A673 (cell line): ENCODE measurements at regions not wholly inside any gene's neighbourhood (a gene's known extent, or its start where the extent isn't known, plus 50 kb on each side); places are given as distances from the start of the nearest gene placed in this dataset.

Experiments used
- BruUV-seq: library from RNA; stranded (reverse); fragments of 400-500 nt; replicated peaks from 2 replicates; lab custom pipeline; 2021; lab: Mats Ljungman, UMichigan
- CTCF ChIA-PET: fragments of 300-600 bp; sonication (Branson Sonifier 250); formaldehyde crosslinking; loops from one replicate; lab custom pipeline; 2022; ENCODE audit warnings: antibody characterized with exemption; lab: Charles Lee
- POLR2A ChIA-PET: fragments of 300-600 bp; sonication (Branson Sonifier 250); formaldehyde crosslinking; loops from one replicate; lab custom pipeline; 2022; ENCODE audit warnings: antibody characterized with exemption; ENCODE audit not compliant: low non-redundant PET; lab: Charles Lee
- DNase-seq: peaks from one replicate; pipeline ENCODE4 v3.0.0-alpha.2; 2015; ENCODE audit warnings: low spot score
- H3K27ac ChIP-seq: fragments of 200-600 bp; sonication (generic); 2 replicates; pipeline ENCODE4 v1.5.1; 2016; ENCODE audit warnings: mixed run types, low read depth, mild to moderate bottlenecking, mixed read lengths, antibody characterized with exemption, low read length; ENCODE audit not compliant: poor library complexity, severe bottlenecking
- H3K27me3 ChIP-seq: fragments of 200-600 bp; sonication (generic); replicated peaks from 2 replicates; pipeline ENCODE4 v1.6.1; 2017; ENCODE audit warnings: mixed run types, low read depth, mild to moderate bottlenecking, mixed read lengths, antibody characterized with exemption, low read length; ENCODE audit not compliant: insufficient read depth, poor library complexity
- H3K36me3 ChIP-seq: fragments of 200-600 bp; sonication (generic); 2 replicates; pipeline ENCODE4 v1.6.1; 2016; ENCODE audit warnings: mixed run types, mild to moderate bottlenecking, mixed read lengths, antibody characterized with exemption, low read length; ENCODE audit not compliant: insufficient read depth, poor library complexity, severe bottlenecking
- H3K4me1 ChIP-seq: fragments of 200-600 bp; sonication (generic); 2 replicates; pipeline ENCODE4 v1.6.1; 2017; ENCODE audit warnings: mixed run types, mild to moderate bottlenecking, mixed read lengths, antibody characterized with exemption, low read length; ENCODE audit not compliant: insufficient read depth, poor library complexity, severe bottlenecking
- H3K4me3 ChIP-seq: fragments of 200-600 bp; sonication (generic); 2 replicates; pipeline ENCODE4 v1.5.1; 2016; ENCODE audit warnings: low read depth, mixed run types, mild to moderate bottlenecking, mixed read lengths, low read length; ENCODE audit not compliant: poor library complexity, severe bottlenecking
- H3K9me3 ChIP-seq: fragments of 200-600 bp; sonication (generic); 2 replicates; pipeline ENCODE4 v1.6.1; 2016; ENCODE audit warnings: mixed run types, low read depth, mild to moderate bottlenecking, mixed read lengths, antibody characterized with exemption, low read length; ENCODE audit not compliant: poor library complexity, severe bottlenecking
- EZH2 ChIP-seq: fragments of 200-600 bp; sonication (generic); IDR thresholded peaks from 2 replicates; pipeline ENCODE4 v1.6.1; 2017; ENCODE audit warnings: borderline replicate concordance, low read depth, mild to moderate bottlenecking, mixed read lengths, antibody characterized with exemption, low read length; ENCODE audit not compliant: poor library complexity, severe bottlenecking
- intact Hi-C: fragments of 100-400 bp; cut with micrococcal nuclease; formaldehyde crosslinking; loops from one replicate; pipeline ENCODE4 v1.10.0; 2022; ENCODE audit not compliant: unreplicated experiment
- TF ChIP-seq, protein P1 (sequence below): fragments of 300-800, 200-600 bp; sonication (generic); conservative IDR thresholded peaks from 2 replicates; pipeline ENCODE4 v1.5.1; 2017; ENCODE audit warnings: low read depth, mild to moderate bottlenecking, antibody characterized with exemption, low read length, moderate library complexity, mixed read lengths

DNA sequence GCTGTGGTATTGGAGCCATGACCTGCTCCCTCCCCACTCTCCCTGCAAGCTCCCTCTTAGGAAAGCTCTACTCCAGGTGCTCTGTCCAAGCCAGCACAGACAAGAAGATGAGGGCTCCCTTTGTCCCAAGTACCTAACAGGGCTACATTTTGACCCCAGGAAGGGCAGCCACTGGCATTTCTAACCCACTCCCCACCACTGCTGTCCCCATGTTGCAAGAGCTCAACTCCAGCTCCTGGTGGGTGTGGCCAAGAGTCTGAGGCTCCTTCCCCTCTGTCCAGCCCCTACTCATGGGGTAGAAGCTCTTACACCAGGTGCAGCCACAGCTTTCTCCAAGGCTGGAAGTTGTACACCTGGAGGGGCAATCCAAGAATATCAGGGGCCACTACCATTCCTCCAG is 127.0 kb upstream of the NPAS2 start:
- POLR2A ChIA-PET = no interaction called here
- Histone ChIP-seq H3K27ac (no peak overlapping the region), H3K4me1 (no peaks in the 10 kb centered on the region), H3K27me3 (no peaks in the 10 kb centered on the region), H3K36me3 (no peaks in the 10 kb centered on the region), H3K4me3 (no peak overlapping the region), H3K9me3 (peaks cover 5% of the 10 kb centered on the region)
- BruUV-seq = no TSS peak
- no peak for DNase-seq
- intact Hi-C loops = no loop called here
- CTCF ChIA-PET = no interaction called here
- no peak for TF ChIP-seq EZH2
- TF ChIP-seq, protein P1, sequence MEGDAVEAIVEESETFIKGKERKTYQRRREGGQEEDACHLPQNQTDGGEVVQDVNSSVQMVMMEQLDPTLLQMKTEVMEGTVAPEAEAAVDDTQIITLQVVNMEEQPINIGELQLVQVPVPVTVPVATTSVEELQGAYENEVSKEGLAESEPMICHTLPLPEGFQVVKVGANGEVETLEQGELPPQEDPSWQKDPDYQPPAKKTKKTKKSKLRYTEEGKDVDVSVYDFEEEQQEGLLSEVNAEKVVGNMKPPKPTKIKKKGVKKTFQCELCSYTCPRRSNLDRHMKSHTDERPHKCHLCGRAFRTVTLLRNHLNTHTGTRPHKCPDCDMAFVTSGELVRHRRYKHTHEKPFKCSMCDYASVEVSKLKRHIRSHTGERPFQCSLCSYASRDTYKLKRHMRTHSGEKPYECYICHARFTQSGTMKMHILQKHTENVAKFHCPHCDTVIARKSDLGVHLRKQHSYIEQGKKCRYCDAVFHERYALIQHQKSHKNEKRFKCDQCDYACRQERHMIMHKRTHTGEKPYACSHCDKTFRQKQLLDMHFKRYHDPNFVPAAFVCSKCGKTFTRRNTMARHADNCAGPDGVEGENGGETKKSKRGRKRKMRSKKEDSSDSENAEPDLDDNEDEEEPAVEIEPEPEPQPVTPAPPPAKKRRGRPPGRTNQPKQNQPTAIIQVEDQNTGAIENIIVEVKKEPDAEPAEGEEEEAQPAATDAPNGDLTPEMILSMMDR = no peak

DNA sequence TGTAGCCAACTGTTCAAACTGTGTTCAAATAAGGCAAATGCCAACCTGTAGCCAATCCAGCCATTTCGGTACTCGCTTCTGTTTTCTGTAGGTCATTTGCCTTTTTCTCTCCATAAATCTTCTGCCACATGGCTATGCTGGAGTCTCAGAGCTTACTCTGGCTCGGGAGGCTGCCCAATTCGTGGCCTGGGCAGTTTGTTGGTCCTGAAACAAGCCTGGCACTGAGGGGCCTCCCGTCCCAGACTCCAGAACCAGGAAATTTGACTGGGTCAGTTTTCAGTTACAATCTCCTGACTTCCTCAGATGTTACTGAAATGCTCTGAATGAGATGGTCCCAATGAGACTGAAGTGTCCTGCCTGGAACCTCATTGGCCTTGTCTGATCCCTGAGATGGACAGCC is 120.8 kb upstream of the NPAS2 start:
- ChIA-PET POLR2A (no interaction called here), CTCF (no interaction called here)

DNA sequence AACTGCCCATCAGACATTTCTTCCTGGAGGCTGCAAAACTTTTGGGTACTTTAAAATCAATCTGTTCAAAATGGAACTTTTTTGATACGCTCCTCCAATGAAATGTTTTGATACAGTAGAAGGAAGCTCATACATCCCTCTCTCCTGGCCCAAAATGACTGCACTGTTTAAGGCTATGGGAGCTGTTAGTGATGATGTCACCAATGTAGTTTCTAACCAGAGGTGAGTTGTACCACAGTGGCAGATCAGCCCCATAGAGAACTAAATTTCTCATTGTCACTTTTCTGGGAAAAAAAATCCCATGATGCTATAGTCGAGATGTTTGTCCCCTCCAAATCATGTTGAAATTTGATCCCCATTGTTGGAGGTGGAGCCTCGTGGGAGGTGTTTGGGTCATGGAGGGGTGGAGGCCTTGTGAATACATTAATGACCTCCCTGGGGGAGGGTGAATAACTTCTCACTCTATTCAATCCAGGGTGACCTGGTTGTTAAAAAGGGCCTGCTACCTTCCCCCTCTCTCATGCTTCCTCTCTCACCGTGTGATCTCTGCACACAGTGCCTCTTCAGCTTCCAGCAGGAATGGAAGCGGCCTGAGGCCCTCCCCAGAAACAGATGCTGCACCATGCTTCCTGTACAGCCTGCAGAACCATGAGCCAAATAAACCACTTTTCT is 117.4 kb upstream of the NPAS2 start:
- no peaks in the 10 kb centered on the region for H3K4me1 ChIP-seq
- BruUV-seq = no TSS peak
- no peaks in the 10 kb centered on the region for H3K27me3 ChIP-seq
- DNase-seq = no peak
- no peaks in the 10 kb centered on the region for H3K9me3 ChIP-seq
- intact Hi-C loops = no loop called here
- no peak for TF ChIP-seq EZH2
- TF ChIP-seq, protein P1 = no peak
- H3K4me3 ChIP-seq = no peak overlapping the region
- ChIA-PET POLR2A (no interaction called here), CTCF (no interaction called here)
- H3K36me3 ChIP-seq = no peaks in the 10 kb centered on the region
- H3K27ac ChIP-seq = no peak overlapping the region

More for the DNA sequence above, 120.8 kb upstream of the NPAS2 start:
- H3K9me3 ChIP-seq = peaks cover 5% of the 10 kb centered on the region
- H3K4me1 ChIP-seq = no peaks in the 10 kb centered on the region
- no peak overlapping the region for H3K4me3 ChIP-seq
- no TSS peak for BruUV-seq
- intact Hi-C loops = no loop called here
- TF ChIP-seq EZH2 = no peak
- TF ChIP-seq, protein P1 = no peak
- no peak for DNase-seq
- H3K27me3 ChIP-seq = no peaks in the 10 kb centered on the region
- no peaks in the 10 kb centered on the region for H3K36me3 ChIP-seq
- H3K27ac ChIP-seq = no peak overlapping the region
